ENCODE measurements at regions not wholly inside any gene's neighbourhood (a gene's known extent, or its start where the extent isn't known, plus 50 kb on each side); places are given as distances from the start of the nearest gene placed in this dataset.

DNA sequence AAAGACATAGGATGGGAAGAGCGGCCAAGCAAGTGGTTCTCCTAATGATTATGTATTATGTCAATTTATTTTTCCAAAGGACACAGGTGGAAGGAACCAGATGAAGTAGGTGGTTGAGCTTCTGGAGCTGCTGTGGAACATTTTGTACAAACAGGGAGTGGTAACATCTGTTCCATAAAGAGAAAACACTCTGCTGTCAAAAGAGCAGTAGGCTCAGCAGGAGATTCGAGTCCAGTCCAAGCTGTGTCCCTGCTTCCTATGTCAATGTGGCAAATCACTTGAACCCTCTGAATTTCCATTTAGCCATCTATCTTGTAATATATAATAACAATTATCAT lies 448.0 kb upstream of the ANKRD30A start:
- TF ChIP-seq, protein P1, sequence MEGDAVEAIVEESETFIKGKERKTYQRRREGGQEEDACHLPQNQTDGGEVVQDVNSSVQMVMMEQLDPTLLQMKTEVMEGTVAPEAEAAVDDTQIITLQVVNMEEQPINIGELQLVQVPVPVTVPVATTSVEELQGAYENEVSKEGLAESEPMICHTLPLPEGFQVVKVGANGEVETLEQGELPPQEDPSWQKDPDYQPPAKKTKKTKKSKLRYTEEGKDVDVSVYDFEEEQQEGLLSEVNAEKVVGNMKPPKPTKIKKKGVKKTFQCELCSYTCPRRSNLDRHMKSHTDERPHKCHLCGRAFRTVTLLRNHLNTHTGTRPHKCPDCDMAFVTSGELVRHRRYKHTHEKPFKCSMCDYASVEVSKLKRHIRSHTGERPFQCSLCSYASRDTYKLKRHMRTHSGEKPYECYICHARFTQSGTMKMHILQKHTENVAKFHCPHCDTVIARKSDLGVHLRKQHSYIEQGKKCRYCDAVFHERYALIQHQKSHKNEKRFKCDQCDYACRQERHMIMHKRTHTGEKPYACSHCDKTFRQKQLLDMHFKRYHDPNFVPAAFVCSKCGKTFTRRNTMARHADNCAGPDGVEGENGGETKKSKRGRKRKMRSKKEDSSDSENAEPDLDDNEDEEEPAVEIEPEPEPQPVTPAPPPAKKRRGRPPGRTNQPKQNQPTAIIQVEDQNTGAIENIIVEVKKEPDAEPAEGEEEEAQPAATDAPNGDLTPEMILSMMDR (IDR thresholded peaks at IDR 0.05 in 4 of 5, conservative IDR thresholded peaks at IDR 0.05 in 1 of 5): no peak
- no peak for TF ChIP-seq POLR2A (IDR thresholded peaks at IDR 0.05)

Data from gastrocnemius medialis (tissue), 4 donors.